Liver (tissue), 8 donors: ENCODE measurements at regions not wholly inside any gene's neighbourhood (a gene's known extent, or its start where the extent isn't known, plus 50 kb on each side); places are given as distances from the start of the nearest gene placed in this dataset.

Experiments used
- DNase-seq: peaks from one replicate; pipeline ENCODE4 v3.0.0-alpha.2; 2017; ENCODE audit warnings: low spot score
- H3K27ac ChIP-seq, 2 donors: one replicate each; pipeline ENCODE4 v1.7.0; 2013; ENCODE audit warnings: inconsistent platforms in 2 of 2, low read length in 2 of 2, control low read depth in 1 of 2, low read depth in 1 of 2, mild to moderate bottlenecking in 1 of 2
- H3K27me3 ChIP-seq, 4 donors: one replicate each; pipeline versions ENCODE4 v1.6.1 to v1.7.0; 2013; ENCODE audit warnings: low read length in 3 of 4, inconsistent platforms in 1 of 4, mild to moderate bottlenecking in 1 of 4, moderate library complexity in 1 of 4; ENCODE audit not compliant: control insufficient read depth in 4 of 4, insufficient read depth in 4 of 4
- H3K36me3 ChIP-seq, 4 donors: one replicate each; pipeline versions ENCODE4 v1.6.1 to v1.7.0; 2013; ENCODE audit warnings: low read length in 3 of 4, mild to moderate bottlenecking in 3 of 4, low read depth in 1 of 4, moderate library complexity in 1 of 4; ENCODE audit not compliant: control insufficient read depth in 4 of 4, insufficient read depth in 3 of 4
- H3K4me1 ChIP-seq, 4 donors: one replicate each; pipeline versions ENCODE4 v1.6.1 to v1.7.0; 2013; ENCODE audit warnings: low read length in 3 of 4, mild to moderate bottlenecking in 3 of 4, moderate library complexity in 1 of 4; ENCODE audit not compliant: control insufficient read depth in 4 of 4, insufficient read depth in 4 of 4
- H3K4me3 ChIP-seq, 3 donors: one replicate each; pipeline versions ENCODE4 v1.6.1 to v1.7.0; 2013; ENCODE audit warnings: low read length in 3 of 3, control low read depth in 1 of 3, low read depth in 1 of 3, mild to moderate bottlenecking in 1 of 3
- H3K9ac ChIP-seq, 2 donors: one replicate each; pipeline ENCODE4 v1.7.0; 2013; ENCODE audit warnings: low read length in 2 of 2, mild to moderate bottlenecking in 2 of 2, moderate library complexity in 2 of 2, control low read depth in 1 of 2, low read depth in 1 of 2
- H3K9me3 ChIP-seq, 4 donors: one replicate each; pipeline versions ENCODE4 v1.6.1 to v1.7.0; 2013; ENCODE audit warnings: low read length in 3 of 4; ENCODE audit not compliant: control insufficient read depth in 4 of 4
- CTCF ChIP-seq: fragments of 150-350 bp; IDR thresholded peaks from 2 replicates; pipeline ENCODE4 v1.5.1; 2017; ENCODE audit warnings: improper control_type of control experiment, low read depth, low read length; ENCODE audit not compliant: missing input control
- EGR1 ChIP-seq, 2 donors: IDR thresholded peaks; 2 replicates each; pipeline ENCODE4 v1.6.1; 2016 to 2018; ENCODE audit warnings: antibody characterized with exemption in 2 of 2, low read depth in 2 of 2
- FOXA1 ChIP-seq: IDR thresholded peaks from 2 replicates; pipeline ENCODE4 v1.6.1; 2016; ENCODE audit warnings: antibody characterized with exemption
- HNF4A ChIP-seq, 2 donors: conservative IDR thresholded peaks; 2 replicates each; pipeline ENCODE4 v1.6.1; 2016; ENCODE audit warnings: antibody characterized with exemption in 2 of 2, mild to moderate bottlenecking in 2 of 2
- HNF4G ChIP-seq: IDR thresholded peaks from 2 replicates; pipeline ENCODE4 v1.6.1; 2016; ENCODE audit warnings: antibody characterized with exemption
- JUND ChIP-seq, 2 donors: IDR thresholded peaks; 2 replicates each; pipeline ENCODE4 v1.6.1; 2016; ENCODE audit warnings: antibody characterized with exemption in 2 of 2
- NR2F2 ChIP-seq: IDR thresholded peaks from 2 replicates; pipeline ENCODE4 v1.6.1; 2016; ENCODE audit warnings: antibody characterized with exemption
- RAD21 ChIP-seq, 2 donors: IDR thresholded peaks; 2 replicates each; pipeline ENCODE4 v1.6.1; 2016; ENCODE audit warnings: antibody characterized with exemption in 2 of 2, mild to moderate bottlenecking in 2 of 2
- REST ChIP-seq: IDR thresholded peaks from 2 replicates; pipeline ENCODE4 v1.6.1; 2016; ENCODE audit warnings: antibody characterized with exemption, mild to moderate bottlenecking
- RXRA ChIP-seq, 2 donors: IDR thresholded peaks; 2 replicates each; pipeline ENCODE4 v1.6.1; 2017 to 2018; ENCODE audit warnings: antibody characterized with exemption in 2 of 2, mild to moderate bottlenecking in 1 of 2
- TAF1 ChIP-seq: conservative IDR thresholded peaks from 2 replicates; pipeline ENCODE4 v1.6.1; 2016; ENCODE audit warnings: antibody characterized with exemption, mild to moderate bottlenecking
- YY1 ChIP-seq: IDR thresholded peaks from 2 replicates; pipeline ENCODE4 v1.6.1; 2016; ENCODE audit warnings: antibody characterized with exemption, mild to moderate bottlenecking
- WGBS: extraction: QIAGEN DNeasy Blood & Tissue Kit; methylation state at CpG from one replicate; pipeline ENCODE4 v1.1.7; 2013; 5-methylcytosine and 5-hydroxymethylcytosine counted together
- TF ChIP-seq, protein P1 (sequence below): IDR thresholded peaks from 2 replicates; pipeline ENCODE4 v1.6.1; 2016; ENCODE audit warnings: antibody characterized with exemption
- TF ChIP-seq, protein P2 (sequence below): IDR thresholded peaks from 2 replicates; pipeline ENCODE4 v1.6.1; 2016; ENCODE audit warnings: antibody characterized with exemption
- donor health status: healthy.
- donor health status: healthy.
- donor health status: healthy.
- donor health status: healthy.
- donor health status: healthy.

DNA sequence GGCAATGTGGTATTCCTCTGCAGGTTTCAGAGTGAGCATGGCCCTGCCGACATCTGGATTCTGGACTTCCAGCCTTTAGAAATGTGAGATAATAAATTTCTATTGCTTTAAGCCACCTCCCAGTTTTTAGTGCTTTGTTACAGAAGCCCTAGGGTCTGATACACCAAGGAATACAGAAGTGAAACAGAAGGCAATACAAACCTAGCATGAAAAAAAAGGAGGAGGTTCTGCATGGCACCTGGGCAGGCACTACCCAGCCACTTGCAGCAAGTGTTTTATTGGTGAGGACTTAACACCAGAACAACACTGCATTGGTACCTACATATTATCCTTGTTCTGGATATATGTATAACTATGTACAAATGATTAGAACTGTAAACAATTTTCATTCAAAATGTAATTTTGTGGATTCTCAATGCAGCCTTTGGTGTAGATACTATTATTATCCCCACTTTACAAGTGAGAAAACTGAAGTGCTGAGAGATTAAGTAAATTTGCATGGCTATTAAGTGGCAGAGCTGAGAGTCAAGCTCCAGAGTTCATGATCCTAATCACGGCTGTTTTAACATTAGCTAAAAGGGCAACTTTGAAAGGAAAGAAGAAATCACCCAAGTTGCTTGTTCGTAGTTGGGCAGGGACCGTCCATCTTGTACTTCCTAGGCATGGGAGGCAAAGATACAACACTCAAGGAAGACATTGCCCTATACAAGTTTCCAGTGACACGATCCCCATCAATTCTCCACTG, 71.8 kb downstream of the IL21 start:
- H3K4me3 ChIP-seq, result no peak overlapping the region
- no peak for DNase-seq

GRCh38 chr4:122548452-122548851, 72.4 kb downstream of the IL21 start:
- H3K36me3 ChIP-seq, result no peaks in the 10 kb centered on the region
- DNase-seq, result no peak

More for the DNA sequence above, 71.8 kb downstream of the IL21 start:
- 73% methylated on average over 5 of the region's 5 CpGs for WGBS
- Histone ChIP-seq H3K9me3 (no peaks in the 10 kb centered on the region), H3K36me3 (no peaks in the 10 kb centered on the region), H3K4me1 (no peaks in the 10 kb centered on the region), H3K27me3 (peaks cover 0 to 10% (median 0%) of the 10 kb centered on the region in 4 donors), H3K27ac (no peak overlapping the region), H3K9ac (no peak overlapping the region)
- TF ChIP-seq RAD21 (IDR thresholded peaks at IDR 0.05), result no peak
- TF ChIP-seq YY1, result no peak
- no peak for TF ChIP-seq HNF4A (conservative IDR thresholded peaks at IDR 0.05)
- TF ChIP-seq EGR1 (IDR thresholded peaks at IDR 0.05; ENCODE audit: low read depth in 2 of 2), result no peak
- TF ChIP-seq, protein P1, sequence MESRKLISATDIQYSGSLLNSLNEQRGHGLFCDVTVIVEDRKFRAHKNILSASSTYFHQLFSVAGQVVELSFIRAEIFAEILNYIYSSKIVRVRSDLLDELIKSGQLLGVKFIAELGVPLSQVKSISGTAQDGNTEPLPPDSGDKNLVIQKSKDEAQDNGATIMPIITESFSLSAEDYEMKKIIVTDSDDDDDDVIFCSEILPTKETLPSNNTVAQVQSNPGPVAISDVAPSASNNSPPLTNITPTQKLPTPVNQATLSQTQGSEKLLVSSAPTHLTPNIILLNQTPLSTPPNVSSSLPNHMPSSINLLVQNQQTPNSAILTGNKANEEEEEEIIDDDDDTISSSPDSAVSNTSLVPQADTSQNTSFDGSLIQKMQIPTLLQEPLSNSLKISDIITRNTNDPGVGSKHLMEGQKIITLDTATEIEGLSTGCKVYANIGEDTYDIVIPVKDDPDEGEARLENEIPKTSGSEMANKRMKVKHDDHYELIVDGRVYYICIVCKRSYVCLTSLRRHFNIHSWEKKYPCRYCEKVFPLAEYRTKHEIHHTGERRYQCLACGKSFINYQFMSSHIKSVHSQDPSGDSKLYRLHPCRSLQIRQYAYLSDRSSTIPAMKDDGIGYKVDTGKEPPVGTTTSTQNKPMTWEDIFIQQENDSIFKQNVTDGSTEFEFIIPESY, result no peak
- TF ChIP-seq NR2F2, result no peak

More at GRCh38 chr4:122548452-122548851, 72.4 kb downstream of the IL21 start:
- Histone ChIP-seq H3K9me3 (no peaks in the 10 kb centered on the region), H3K4me1 (no peaks in the 10 kb centered on the region), H3K27ac (no peak overlapping the region), H3K4me3 (no peak overlapping the region), H3K27me3 (peaks cover 0 to 10% (median 0%) of the 10 kb centered on the region in 4 donors), H3K9ac (no peak overlapping the region)
- 82% methylated on average over 1 of the region's 1 CpG for WGBS
- TF ChIP-seq RXRA (IDR thresholded peaks at IDR 0.05), result no peak
- TF ChIP-seq HNF4G, result no peak
- TF ChIP-seq, protein P2, sequence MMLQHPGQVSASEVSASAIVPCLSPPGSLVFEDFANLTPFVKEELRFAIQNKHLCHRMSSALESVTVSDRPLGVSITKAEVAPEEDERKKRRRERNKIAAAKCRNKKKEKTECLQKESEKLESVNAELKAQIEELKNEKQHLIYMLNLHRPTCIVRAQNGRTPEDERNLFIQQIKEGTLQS, result no peak
- TF ChIP-seq TAF1, result no peak
- no peak for TF ChIP-seq JUND (IDR thresholded peaks at IDR 0.05)
- no peak for TF ChIP-seq RAD21 (IDR thresholded peaks at IDR 0.05)
- no peak for TF ChIP-seq CTCF
- TF ChIP-seq FOXA1, result no peak
- TF ChIP-seq REST, result no peak
